ENCODE measurements at regions not wholly inside any gene's neighbourhood (a gene's known extent, or its start where the extent isn't known, plus 50 kb on each side); places are given as distances from the start of the nearest gene placed in this dataset.

- TF ChIP-seq ZFP3 (CRISPR knock-in tag; IDR thresholded peaks at IDR 0.05) = no peak
- TF ChIP-seq PATZ1 (CRISPR knock-in tag; IDR thresholded peaks at IDR 0.05; ENCODE audit: borderline replicate concordance) = no peak
Measured at GRCh38 chr10:9886772-9887171, 1130.9 kb upstream of the CELF2 start.
